Loucy (cell line): ENCODE measurements at regions not wholly inside any gene's neighbourhood (a gene's known extent, or its start where the extent isn't known, plus 50 kb on each side); places are given as distances from the start of the nearest gene placed in this dataset.

Source experiments
- H2AFZ ChIP-seq: fragments of 200-600 bp; sonication (generic); 2 replicates; pipeline ENCODE4 v1.6.0; 2016; ENCODE audit warnings: antibody characterized with exemption, mild to moderate bottlenecking, low read length, moderate library complexity
- H3F3A ChIP-seq: fragments of 200-600 bp; 2 replicates; pipeline ENCODE4 v1.6.0; 2016; ENCODE audit warnings: antibody characterized with exemption, low read depth, mild to moderate bottlenecking
- H3K27me3 ChIP-seq: fragments of 200-600 bp; sonication (generic); 2 replicates; pipeline ENCODE4 v1.6.1; 2014; ENCODE audit warnings: low read length, mild to moderate bottlenecking; ENCODE audit not compliant: insufficient read depth, poor library complexity, severe bottlenecking
- H3K36me3 ChIP-seq: fragments of 200-600 bp; sonication (generic); 2 replicates; pipeline ENCODE4 v1.6.1; 2016; ENCODE audit warnings: low read length; ENCODE audit not compliant: insufficient read depth
- H3K4me1 ChIP-seq: fragments of 200-600 bp; sonication (generic); 2 replicates; pipeline ENCODE4 v1.5.1; 2014; ENCODE audit warnings: low read length, mild to moderate bottlenecking; ENCODE audit not compliant: insufficient read depth, poor library complexity, severe bottlenecking
- H3K4me2 ChIP-seq: fragments of 200-600 bp; sonication (generic); 2 replicates; pipeline ENCODE4 v1.6.0; 2014; ENCODE audit warnings: antibody characterized with exemption, low read length, low read depth, mild to moderate bottlenecking; ENCODE audit not compliant: poor library complexity, severe bottlenecking
- H3K4me3 ChIP-seq: fragments of 200-600 bp; sonication (generic); 2 replicates; pipeline ENCODE4 v1.5.1; 2014; ENCODE audit warnings: low read length, mild to moderate bottlenecking, mixed read lengths; ENCODE audit not compliant: poor library complexity, severe bottlenecking
- H3K79me2 ChIP-seq: fragments of 200-600 bp; sonication (generic); 2 replicates; pipeline ENCODE4 v1.6.1; 2014; ENCODE audit warnings: low read length; ENCODE audit not compliant: insufficient read depth
- H3K9ac ChIP-seq: fragments of 200-600 bp; sonication (generic); 2 replicates; pipeline ENCODE4 v1.6.0; 2014; ENCODE audit warnings: mild to moderate bottlenecking, low read depth, low read length, moderate library complexity; ENCODE audit not compliant: poor library complexity, severe bottlenecking
- H3K9me2 ChIP-seq: fragments of 200-600 bp; sonication (generic); replicated peaks from 2 replicates; pipeline ENCODE4 v1.6.1; 2016; ENCODE audit warnings: low read depth, low read length, mixed read lengths
- H3K9me3 ChIP-seq: fragments of 200-600 bp; sonication (generic); 2 replicates; pipeline ENCODE4 v1.6.1; 2014; ENCODE audit warnings: mild to moderate bottlenecking, antibody characterized with exemption, low read length, low read depth; ENCODE audit not compliant: insufficient read depth
- H4K20me1 ChIP-seq: fragments of 200-600 bp; sonication (generic); 2 replicates; pipeline ENCODE4 v1.6.0; 2014; ENCODE audit warnings: antibody characterized with exemption, low read length, mild to moderate bottlenecking; ENCODE audit not compliant: insufficient read depth, poor library complexity, severe bottlenecking
- EZH2phosphoT487 ChIP-seq: fragments of 200-600 bp; IDR thresholded peaks from 2 replicates; pipeline ENCODE4 v1.6.1; 2018; ENCODE audit warnings: antibody characterized with exemption, mild to moderate bottlenecking, moderate library complexity, borderline replicate concordance
- TF ChIP-seq, protein P1 (sequence below): fragments of 200-600 bp; sonication (generic); conservative IDR thresholded peaks from 2 replicates; pipeline ENCODE4 v1.5.1; 2014; ENCODE audit warnings: mild to moderate bottlenecking, antibody characterized with exemption, low read length

DNA sequence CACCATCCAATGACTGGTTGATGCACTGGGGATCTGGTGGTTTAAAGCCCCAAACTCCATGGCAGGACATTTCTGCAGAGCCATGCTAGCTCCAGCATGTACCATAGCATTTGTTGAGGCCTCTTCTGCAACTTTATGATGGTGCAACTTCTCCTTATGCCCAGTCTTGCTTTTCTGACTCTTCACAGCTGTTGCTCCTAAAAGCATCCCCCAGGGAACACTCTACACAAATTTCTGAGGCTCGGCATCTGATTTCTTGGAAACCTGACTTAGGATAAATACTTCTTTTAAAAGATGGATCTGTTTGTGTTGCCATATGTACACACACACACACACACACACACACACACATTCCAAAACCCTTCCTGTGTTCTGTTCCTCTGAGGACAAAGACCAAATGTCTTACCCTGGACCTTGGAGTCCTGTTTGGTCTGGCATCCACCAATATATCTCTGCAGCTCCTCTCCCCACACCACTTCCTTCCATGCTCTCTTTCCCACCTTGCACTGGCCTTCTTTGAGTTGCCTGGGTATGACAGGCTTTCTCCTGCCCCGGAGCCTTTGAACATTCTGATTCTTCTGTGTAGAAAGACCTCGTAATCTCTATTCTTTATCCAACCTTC, 388.5 kb upstream of the ZNF507 start:
- TF ChIP-seq EZH2phosphoT487, result no peak
- TF ChIP-seq, protein P1, sequence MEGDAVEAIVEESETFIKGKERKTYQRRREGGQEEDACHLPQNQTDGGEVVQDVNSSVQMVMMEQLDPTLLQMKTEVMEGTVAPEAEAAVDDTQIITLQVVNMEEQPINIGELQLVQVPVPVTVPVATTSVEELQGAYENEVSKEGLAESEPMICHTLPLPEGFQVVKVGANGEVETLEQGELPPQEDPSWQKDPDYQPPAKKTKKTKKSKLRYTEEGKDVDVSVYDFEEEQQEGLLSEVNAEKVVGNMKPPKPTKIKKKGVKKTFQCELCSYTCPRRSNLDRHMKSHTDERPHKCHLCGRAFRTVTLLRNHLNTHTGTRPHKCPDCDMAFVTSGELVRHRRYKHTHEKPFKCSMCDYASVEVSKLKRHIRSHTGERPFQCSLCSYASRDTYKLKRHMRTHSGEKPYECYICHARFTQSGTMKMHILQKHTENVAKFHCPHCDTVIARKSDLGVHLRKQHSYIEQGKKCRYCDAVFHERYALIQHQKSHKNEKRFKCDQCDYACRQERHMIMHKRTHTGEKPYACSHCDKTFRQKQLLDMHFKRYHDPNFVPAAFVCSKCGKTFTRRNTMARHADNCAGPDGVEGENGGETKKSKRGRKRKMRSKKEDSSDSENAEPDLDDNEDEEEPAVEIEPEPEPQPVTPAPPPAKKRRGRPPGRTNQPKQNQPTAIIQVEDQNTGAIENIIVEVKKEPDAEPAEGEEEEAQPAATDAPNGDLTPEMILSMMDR, result no peak
- H3K36me3 ChIP-seq, result no peaks in the 10 kb centered on the region
- no peaks in the 10 kb centered on the region for H3K4me1 ChIP-seq

DNA sequence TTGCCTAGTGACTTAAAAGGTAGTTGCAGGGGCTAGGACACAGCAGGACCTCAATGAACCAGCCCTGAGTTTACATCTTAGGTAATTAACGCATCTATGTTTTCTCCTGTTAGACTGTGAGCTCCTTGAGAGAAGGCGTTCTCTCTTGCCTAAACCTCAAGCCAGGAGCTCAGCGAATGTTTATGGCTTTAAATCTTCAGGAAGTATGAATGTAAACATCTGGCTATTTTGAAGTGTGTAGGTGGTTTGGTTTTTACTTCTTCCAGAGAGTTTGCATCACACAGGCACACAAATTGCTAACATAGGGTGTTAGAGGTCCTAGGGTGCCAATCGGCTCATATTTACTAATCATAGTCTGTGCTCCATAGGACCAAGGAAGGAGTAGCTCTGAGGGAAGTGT, 387.7 kb upstream of the ZNF507 start:
- no peak overlapping the region for H3K4me3 ChIP-seq
- no peaks in the 10 kb centered on the region for H3K36me3 ChIP-seq
- H3K4me2 ChIP-seq, result no peak overlapping the region
- no peaks in the 10 kb centered on the region for H3K4me1 ChIP-seq
- TF ChIP-seq, protein P1, result no peak
- no peak for TF ChIP-seq EZH2phosphoT487
- no peaks in the 10 kb centered on the region for H3F3A ChIP-seq
- no peak overlapping the region for H3K9ac ChIP-seq
- H4K20me1 ChIP-seq, result no peaks in the 10 kb centered on the region
- H3K9me3 ChIP-seq, result 0 out of 2 replicates have a peak, but pooled peaks cover 4% of the 10 kb centered on the region
- H2AFZ ChIP-seq, result no peak overlapping the region
- no peaks in the 10 kb centered on the region for H3K79me2 ChIP-seq
- H3K27me3 ChIP-seq, result no peaks in the 10 kb centered on the region
- no peaks in the 10 kb centered on the region for H3K9me2 ChIP-seq

More for the DNA sequence above, 388.5 kb upstream of the ZNF507 start:
- Histone ChIP-seq H3K27me3 (no peaks in the 10 kb centered on the region), H3K4me2 (no peak overlapping the region), H4K20me1 (no peaks in the 10 kb centered on the region), H3K9me3 (0 out of 2 replicates have a peak, but pooled peaks cover 4% of the 10 kb centered on the region), H3K9ac (no peak overlapping the region), H3K9me2 (no peaks in the 10 kb centered on the region), H2AFZ (no peak overlapping the region), H3F3A (no peaks in the 10 kb centered on the region), H3K4me3 (no peak overlapping the region), H3K79me2 (no peaks in the 10 kb centered on the region)

DNA sequence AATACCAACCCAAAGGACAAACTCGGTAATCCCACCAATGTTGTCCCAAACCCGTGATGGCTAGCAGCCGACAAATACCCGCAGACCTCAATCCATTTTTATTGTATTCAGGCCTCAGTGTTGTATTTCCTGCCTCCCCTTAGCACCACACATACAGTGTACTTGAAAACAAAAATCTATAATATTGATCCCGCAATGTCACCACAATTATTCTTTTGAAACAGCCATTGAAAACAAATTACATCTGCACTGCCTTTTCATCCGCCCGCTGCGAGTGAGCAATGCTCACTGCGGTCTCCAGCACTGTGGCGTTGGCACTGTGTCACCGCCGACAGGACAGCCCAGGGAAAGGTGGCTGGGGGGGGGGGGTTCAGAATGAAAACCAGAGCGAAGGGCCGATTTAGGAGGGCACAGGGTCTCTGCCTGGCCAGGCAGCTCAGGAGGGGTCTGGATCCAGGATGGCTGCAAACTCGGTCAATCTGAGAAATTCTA, 385.8 kb upstream of the ZNF507 start:
- no peak for TF ChIP-seq EZH2phosphoT487
- TF ChIP-seq, protein P1, result no peak

More for the DNA sequence above, 385.8 kb upstream of the ZNF507 start:
- H3K9me3 ChIP-seq, result peaks cover 3% of the 10 kb centered on the region; the same call in 1 of the 2 replicates
- no peaks in the 10 kb centered on the region for H4K20me1 ChIP-seq
- no peaks in the 10 kb centered on the region for H3F3A ChIP-seq
- H3K27me3 ChIP-seq, result no peaks in the 10 kb centered on the region
- H3K4me3 ChIP-seq, result no peak overlapping the region
- H3K79me2 ChIP-seq, result no peaks in the 10 kb centered on the region
- H3K9ac ChIP-seq, result no peak overlapping the region
- no peaks in the 10 kb centered on the region for H3K36me3 ChIP-seq
- H3K4me1 ChIP-seq, result no peaks in the 10 kb centered on the region
- no peak overlapping the region for H3K4me2 ChIP-seq
- no peaks in the 10 kb centered on the region for H3K9me2 ChIP-seq
- H2AFZ ChIP-seq, result no peak overlapping the region
